AG09319 (cell line): ENCODE measurements at regions not wholly inside any gene's neighbourhood (a gene's known extent, or its start where the extent isn't known, plus 50 kb on each side); places are given as distances from the start of the nearest gene placed in this dataset.

Source experiments
- DNase-seq: peaks from one replicate; pipeline ENCODE4 v3.0.0-alpha.2; 2010; ENCODE audit warnings: low read depth; ENCODE audit errors: extremely low read depth
- TF ChIP-seq, protein P1 (sequence below): IDR thresholded peaks from 2 replicates; pipeline ENCODE4 v1.5.1; 2011; ENCODE audit warnings: low read depth, mild to moderate bottlenecking, inconsistent platforms, low read length, moderate library complexity

DNA sequence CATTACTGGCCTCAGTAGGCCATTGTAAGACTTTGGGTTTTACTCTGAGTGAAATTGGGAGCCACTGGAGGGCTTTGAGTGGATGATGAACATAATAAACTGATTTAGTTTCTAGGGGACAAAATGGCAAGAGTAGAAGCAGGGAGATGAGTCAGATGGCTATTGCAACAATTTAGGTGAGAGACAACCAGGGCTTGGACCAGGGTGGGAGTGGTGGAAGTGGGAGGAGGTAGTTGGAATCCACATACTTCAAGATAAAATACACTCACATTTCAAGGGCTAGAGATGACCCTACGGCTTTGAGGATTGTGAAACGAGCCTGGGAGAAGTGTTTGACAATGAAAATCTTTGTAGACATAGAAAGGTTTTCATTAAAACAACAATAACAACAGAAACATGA is 136.3 kb downstream of the ACTBL2 start:
- TF ChIP-seq, protein P1, sequence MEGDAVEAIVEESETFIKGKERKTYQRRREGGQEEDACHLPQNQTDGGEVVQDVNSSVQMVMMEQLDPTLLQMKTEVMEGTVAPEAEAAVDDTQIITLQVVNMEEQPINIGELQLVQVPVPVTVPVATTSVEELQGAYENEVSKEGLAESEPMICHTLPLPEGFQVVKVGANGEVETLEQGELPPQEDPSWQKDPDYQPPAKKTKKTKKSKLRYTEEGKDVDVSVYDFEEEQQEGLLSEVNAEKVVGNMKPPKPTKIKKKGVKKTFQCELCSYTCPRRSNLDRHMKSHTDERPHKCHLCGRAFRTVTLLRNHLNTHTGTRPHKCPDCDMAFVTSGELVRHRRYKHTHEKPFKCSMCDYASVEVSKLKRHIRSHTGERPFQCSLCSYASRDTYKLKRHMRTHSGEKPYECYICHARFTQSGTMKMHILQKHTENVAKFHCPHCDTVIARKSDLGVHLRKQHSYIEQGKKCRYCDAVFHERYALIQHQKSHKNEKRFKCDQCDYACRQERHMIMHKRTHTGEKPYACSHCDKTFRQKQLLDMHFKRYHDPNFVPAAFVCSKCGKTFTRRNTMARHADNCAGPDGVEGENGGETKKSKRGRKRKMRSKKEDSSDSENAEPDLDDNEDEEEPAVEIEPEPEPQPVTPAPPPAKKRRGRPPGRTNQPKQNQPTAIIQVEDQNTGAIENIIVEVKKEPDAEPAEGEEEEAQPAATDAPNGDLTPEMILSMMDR = no peak
- no peak for DNase-seq

DNA sequence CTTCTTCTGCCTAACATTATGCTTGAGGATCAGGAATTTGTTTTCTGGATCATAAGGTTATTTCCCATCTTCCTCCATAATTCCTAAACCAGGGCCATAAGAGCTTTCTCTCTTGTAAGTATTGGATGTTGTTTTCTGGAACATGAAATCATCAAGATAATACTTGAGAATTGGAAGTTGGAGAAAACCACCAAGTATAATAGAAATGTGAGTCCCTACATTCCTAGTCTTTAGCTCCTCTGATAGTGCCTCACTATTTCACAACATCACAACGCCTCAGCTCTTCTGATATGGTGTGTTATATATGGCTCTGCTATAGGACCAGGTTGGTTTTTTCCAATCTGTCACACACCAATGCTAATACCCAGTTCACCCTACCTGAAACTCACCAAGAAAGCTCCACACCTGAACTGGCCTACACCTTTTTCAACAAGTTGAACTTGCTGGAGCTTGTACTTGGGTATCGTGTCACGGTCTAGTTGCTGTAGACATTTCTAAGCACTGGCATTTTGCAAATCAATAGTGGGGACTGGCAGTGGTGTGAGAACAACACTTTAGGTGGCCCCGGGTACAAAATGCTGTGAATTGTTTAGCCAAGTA is 141.1 kb downstream of the ACTBL2 start:
- TF ChIP-seq, protein P1 = no peak
- DNase-seq = no peak

DNA sequence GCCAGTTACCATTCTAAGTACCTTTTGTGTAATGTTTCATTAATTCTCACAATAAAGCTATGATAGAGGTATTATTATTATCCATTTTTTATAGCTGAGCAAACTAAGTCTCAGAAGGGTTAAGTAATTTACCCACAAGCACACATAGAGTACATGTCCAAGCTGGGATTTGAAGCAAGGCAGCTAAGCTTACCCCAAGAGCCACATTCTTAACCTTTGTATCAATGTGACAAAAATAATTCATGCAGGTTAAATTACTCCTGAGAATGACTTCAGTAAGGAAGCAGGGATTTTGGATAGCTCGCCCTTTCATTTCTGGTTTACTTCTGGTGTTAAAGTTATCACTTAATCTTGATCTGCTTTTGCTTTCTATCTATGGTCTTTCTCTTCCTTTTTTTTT is 141.9 kb downstream of the ACTBL2 start:
- DNase-seq = no peak
- TF ChIP-seq, protein P1 = no peak

DNA sequence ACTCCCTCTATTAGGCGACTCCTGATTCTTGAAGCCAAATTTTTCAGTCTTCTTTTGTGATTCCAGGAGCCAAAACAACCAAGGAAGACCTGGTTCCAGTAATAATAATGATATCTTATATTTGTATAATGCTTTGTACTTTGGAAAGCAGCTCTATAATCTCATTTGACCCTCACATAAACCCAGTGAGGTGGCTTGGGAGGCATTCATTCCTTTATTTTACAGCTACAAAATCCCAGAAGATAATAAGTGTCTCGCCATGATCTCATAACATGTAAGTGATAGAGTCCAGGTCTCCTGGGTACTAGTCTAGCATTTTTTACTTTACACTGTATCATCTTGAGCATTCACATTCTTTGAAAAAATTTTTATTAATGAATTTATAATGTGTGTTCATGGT is 143.1 kb downstream of the ACTBL2 start:
- DNase-seq = no peak
- TF ChIP-seq, protein P1 = no peak

DNA sequence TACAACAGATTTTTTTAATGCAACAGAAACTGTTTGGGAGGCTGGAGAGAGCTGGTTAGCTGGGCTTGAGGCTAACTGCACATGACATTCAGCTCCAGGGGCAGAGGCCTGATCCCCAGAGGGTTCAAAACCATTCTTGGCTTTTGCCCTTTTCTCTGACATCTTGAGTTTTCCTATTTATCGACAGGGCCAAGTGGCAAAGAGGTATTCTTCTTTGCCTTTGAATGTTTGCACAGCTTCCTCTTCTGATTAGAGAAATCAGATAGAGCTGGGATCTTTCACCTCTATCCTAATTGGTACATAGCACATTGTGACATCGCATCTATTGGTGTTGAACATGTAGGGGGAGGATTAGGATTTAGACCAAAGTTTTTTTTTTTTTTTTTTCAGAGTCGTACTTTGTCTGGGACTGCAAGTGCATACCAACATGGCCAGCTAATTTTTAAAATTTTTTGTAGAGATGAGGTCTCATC is 143.7 kb downstream of the ACTBL2 start:
- TF ChIP-seq, protein P1 = no peak
- DNase-seq = no peak

DNA sequence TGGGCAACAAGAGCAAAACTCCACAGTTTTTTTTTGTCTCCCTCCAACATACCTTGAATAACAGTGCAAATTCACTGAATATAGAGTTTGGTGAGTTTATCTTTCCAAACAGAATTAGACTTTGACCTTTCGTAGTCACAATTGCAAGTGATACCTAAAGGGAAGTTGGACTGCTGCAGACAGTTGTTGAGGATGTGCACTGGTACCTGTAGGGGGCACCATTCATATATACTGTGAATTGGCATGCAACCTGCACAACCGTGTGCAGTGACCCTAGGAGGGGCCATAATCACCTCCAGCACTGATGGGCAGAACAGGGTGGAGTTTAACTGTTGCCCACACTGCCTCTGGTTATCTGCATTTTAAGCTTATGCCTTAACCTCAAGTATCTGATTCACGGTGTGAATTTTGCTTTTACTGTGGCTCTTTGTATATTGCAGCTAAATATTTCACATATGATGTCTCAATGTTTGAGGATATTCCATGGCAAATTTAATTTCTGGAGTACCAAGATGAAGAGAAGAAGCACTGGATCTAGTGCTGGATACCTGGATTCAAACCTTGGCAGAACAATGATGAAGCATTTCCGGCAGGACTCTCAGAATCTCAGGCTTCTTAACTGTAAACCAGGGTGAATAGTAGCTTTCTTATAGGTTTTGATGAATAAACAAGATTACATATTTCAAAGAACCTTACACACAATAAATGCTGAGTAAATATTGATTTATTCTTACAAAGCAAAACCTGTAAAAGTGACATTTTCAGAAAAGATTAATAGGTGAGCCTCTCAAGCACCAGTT is 144.3 kb downstream of the ACTBL2 start:
- DNase-seq = no peak
- TF ChIP-seq, protein P1 = peak; percentile 13

DNA sequence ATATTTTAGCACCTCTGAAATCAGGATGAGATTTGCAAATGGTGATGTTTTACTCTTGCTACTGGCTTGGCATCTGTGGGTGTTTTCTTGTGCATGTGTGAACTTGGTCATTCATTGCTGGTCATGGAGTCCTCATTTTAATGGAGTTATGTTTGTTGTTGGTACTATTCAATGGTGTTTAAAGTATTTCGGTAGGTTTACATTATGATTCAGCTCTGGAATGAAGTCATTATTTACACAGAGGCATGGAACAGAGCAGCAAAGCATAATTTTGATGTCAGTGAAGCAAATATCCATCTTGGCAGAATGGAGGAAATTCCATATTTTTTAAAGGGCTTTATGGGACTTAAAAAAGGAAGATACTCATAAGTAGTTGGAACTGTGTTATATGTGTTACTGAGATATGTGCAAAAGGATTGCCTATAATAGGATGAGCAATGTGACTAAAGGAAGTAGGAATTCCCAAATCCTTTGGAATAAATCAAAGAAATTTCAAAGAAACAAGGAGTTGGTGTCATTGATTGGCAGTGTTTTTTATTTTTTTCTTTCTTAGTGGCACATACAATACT is 147.4 kb downstream of the ACTBL2 start:
- DNase-seq = no peak
- TF ChIP-seq, protein P1 = no peak
